Endothelial cell (in vitro differentiated cells): ENCODE measurements at regions not wholly inside any gene's neighbourhood (a gene's known extent, or its start where the extent isn't known, plus 50 kb on each side); places are given as distances from the start of the nearest gene placed in this dataset.

Source experiments
- DNase-seq: peaks from one replicate; pipeline ENCODE4 v3.0.0; 2021; ENCODE audit warnings: low spot score
- H3K27ac Mint-ChIP-seq: one replicate; pipeline ENCODE4 v1.8.0; 2021; ENCODE audit warnings: mixed read lengths, inconsistent platforms; ENCODE audit not compliant: unreplicated experiment
- H3K27me3 Mint-ChIP-seq: one replicate; pipeline ENCODE4 v1.8.0; 2021; ENCODE audit warnings: mild to moderate bottlenecking, moderate library complexity, mixed read lengths, inconsistent platforms; ENCODE audit not compliant: unreplicated experiment
- H3K36me3 Mint-ChIP-seq: one replicate; pipeline ENCODE4 v1.8.0; 2021; ENCODE audit warnings: mild to moderate bottlenecking, low read depth, mixed read lengths, inconsistent platforms; ENCODE audit not compliant: unreplicated experiment
- H3K4me1 Mint-ChIP-seq: one replicate; pipeline ENCODE4 v1.8.0; 2021; ENCODE audit warnings: mild to moderate bottlenecking, mixed read lengths, inconsistent platforms; ENCODE audit not compliant: unreplicated experiment
- H3K4me3 Mint-ChIP-seq: one replicate; pipeline ENCODE4 v1.8.0; 2021; ENCODE audit warnings: mild to moderate bottlenecking, mixed read lengths, inconsistent platforms; ENCODE audit not compliant: unreplicated experiment
- H3K9me3 Mint-ChIP-seq: one replicate; pipeline ENCODE4 v1.8.0; 2021; ENCODE audit warnings: mixed read lengths, inconsistent platforms; ENCODE audit not compliant: unreplicated experiment
- TF ChIP-seq, protein P1 (sequence below): fragments of 200-600 bp; sonication (generic); IDR thresholded peaks from one replicate; pipeline ENCODE4 v1.5.0; 2021; ENCODE audit warnings: antibody characterized with exemption; ENCODE audit not compliant: unreplicated experiment

DNA sequence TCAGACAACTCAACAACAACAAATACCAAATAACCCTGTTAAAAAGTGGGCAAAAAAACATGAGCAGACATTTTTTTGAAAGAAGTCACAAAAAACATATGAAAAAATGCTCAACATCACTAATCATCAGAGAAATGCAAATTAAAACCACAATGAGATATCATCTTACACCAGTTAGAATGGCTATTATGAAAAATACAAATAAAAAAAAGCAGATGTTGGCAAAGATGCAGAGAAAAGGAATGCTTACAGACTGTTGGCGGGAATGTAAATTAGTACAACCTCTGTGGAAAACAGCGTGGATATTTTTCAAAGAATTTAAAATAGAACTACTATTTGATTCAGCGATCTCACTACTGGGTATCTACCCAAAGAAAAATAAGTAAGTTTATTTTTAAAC, 114.0 kb downstream of the SLC38A4 start:
- DNase-seq = no peak
- no peak overlapping the region for H3K4me3 Mint-ChIP-seq
- no peak overlapping the region for H3K27ac Mint-ChIP-seq
- no peaks in the 10 kb centered on the region for H3K9me3 Mint-ChIP-seq
- no peaks in the 10 kb centered on the region for H3K36me3 Mint-ChIP-seq
- TF ChIP-seq, protein P1, sequence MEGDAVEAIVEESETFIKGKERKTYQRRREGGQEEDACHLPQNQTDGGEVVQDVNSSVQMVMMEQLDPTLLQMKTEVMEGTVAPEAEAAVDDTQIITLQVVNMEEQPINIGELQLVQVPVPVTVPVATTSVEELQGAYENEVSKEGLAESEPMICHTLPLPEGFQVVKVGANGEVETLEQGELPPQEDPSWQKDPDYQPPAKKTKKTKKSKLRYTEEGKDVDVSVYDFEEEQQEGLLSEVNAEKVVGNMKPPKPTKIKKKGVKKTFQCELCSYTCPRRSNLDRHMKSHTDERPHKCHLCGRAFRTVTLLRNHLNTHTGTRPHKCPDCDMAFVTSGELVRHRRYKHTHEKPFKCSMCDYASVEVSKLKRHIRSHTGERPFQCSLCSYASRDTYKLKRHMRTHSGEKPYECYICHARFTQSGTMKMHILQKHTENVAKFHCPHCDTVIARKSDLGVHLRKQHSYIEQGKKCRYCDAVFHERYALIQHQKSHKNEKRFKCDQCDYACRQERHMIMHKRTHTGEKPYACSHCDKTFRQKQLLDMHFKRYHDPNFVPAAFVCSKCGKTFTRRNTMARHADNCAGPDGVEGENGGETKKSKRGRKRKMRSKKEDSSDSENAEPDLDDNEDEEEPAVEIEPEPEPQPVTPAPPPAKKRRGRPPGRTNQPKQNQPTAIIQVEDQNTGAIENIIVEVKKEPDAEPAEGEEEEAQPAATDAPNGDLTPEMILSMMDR = no peak
- no peaks in the 10 kb centered on the region for H3K4me1 Mint-ChIP-seq
- peaks cover 1% of the 10 kb centered on the region for H3K27me3 Mint-ChIP-seq

DNA sequence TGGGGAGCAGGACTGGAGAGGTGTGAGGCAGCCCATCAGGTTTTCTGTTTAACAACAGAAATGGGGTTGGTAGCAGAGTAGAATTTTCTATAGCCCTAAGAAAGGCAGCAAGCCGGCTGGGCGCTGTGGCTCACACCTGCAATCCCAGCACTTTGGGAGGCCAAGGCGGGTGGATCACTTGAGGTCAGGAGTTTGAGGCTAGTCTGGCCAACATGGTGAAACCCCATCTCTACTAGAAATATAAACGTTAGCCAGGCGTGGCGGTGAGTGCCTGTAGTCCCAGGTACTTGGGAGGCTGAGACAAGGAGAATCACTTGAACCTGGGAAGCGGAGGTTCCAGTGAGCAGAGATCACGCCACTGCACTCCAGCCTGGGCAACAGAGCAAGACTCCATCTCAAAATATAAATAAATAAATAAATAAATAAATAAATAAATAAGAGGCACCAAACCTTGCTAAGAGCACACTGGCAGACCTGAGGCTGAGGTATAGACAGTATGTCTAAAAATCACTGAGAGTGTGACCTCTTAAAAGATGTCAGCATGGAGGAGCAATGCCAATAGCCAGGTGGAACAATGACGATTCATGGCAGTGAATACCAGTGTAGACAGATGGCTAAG, 115.6 kb downstream of the SLC38A4 start:
- Mint-ChIP-seq H3K4me1 (no peaks in the 10 kb centered on the region), H3K9me3 (no peaks in the 10 kb centered on the region), H3K27me3 (peaks cover 1% of the 10 kb centered on the region), H3K4me3 (no peak overlapping the region), H3K36me3 (no peaks in the 10 kb centered on the region), H3K27ac (no peak overlapping the region)
- TF ChIP-seq, protein P1 = no peak
- DNase-seq = no peak

- Mint-ChIP-seq H3K27me3 (peaks cover 1% of the 10 kb centered on the region), H3K9me3 (no peaks in the 10 kb centered on the region), H3K4me3 (no peak overlapping the region), H3K36me3 (no peaks in the 10 kb centered on the region), H3K27ac (no peak overlapping the region), H3K4me1 (no peaks in the 10 kb centered on the region)
- no peak for DNase-seq
- TF ChIP-seq, protein P1 = no peak
These were observed 123.0 kb downstream of the SLC38A4 start for GRCh38 chr12:46702581-46703344.

DNA sequence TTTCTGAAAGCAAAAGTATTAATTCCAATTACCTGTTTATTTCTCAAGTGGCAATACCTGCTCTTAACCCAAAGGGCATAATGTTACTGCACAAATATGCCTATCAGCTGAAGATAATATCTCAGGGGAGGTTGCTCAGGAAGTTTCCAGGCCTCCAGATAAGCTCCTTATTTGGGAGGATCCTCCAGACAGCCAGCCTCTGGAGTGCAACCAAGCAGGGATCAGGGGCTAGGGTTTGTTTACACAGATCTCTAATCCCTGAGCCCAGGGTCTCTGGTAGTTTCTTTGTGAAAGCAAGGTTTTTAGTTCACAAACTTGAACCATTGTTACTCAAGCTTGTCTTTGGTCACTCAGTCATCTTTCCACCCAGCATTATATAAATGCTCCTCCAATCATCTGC, 124.4 kb downstream of the SLC38A4 start:
- TF ChIP-seq, protein P1 = no peak
- Mint-ChIP-seq H3K36me3 (no peaks in the 10 kb centered on the region), H3K27me3 (peaks cover 1% of the 10 kb centered on the region), H3K27ac (no peak overlapping the region), H3K4me1 (no peaks in the 10 kb centered on the region), H3K9me3 (no peaks in the 10 kb centered on the region), H3K4me3 (no peak overlapping the region)
- DNase-seq = no peak

DNA sequence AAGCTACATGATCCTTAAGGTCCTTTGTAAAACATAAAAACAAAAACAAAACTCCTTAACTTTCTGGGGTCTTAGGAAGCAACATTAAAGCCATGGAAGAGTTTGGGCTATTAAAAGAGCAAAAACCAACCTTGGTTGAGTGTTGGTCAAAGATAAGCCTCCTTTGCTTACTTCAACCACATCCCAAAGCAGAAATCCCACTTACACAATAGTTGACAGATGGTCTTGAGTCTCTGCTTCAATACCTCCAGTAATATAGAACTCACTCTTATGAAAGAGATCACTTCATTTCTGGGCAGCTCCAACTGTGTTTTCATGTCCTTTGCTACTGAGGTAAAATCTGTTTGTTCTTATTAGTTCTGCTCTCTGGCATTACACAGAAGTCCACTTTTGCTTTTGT, 125.8 kb downstream of the SLC38A4 start:
- Mint-ChIP-seq H3K27ac (no peak overlapping the region), H3K9me3 (no peaks in the 10 kb centered on the region), H3K27me3 (peaks cover 1% of the 10 kb centered on the region), H3K4me1 (no peaks in the 10 kb centered on the region), H3K4me3 (no peak overlapping the region), H3K36me3 (no peaks in the 10 kb centered on the region)
- TF ChIP-seq, protein P1 = no peak
- no peak for DNase-seq
